ENCODE measurements at regions not wholly inside any gene's neighbourhood (a gene's known extent, or its start where the extent isn't known, plus 50 kb on each side); places are given as distances from the start of the nearest gene placed in this dataset.

DNA sequence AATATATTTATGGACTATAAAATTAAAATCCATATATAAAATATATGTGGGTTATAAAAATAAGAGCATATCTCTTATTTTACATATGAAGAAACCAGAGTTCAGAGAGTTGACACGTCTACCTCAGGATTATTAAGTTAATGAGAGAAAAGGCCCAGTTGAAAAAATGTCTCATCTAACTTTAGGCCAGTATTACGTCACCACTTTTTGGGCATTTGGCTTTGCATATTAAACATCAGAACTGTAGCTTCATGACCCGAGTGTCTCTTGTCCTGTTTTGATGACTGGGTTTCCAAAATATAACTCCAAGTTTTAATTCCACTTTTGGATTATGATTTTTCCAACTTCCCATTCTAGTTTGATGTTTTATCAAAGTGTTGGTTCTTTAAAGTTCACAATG is 1026.1 kb downstream of the SLC6A15 start:
- no peak for TF ChIP-seq ZNF70 (CRISPR knock-in tag; IDR thresholded peaks at IDR 0.05)
- no peak for TF ChIP-seq ZNF8 (CRISPR knock-in tag; IDR thresholded peaks at IDR 0.05)
- TF ChIP-seq SNAI2 (CRISPR knock-in tag; IDR thresholded peaks at IDR 0.05), result no peak
- TF ChIP-seq ISL1 (CRISPR knock-in tag; IDR thresholded peaks at IDR 0.05), result no peak
- no peak for TF ChIP-seq CSDC2 (CRISPR knock-in tag; IDR thresholded peaks at IDR 0.05)
- no peak for TF ChIP-seq TOX (CRISPR knock-in tag; IDR thresholded peaks at IDR 0.05; ENCODE audit: borderline replicate concordance)

Data from SK-N-SH treated with all-trans-retinoic acid at 6 μM for 48 hours (cell line).